ENCODE measurements at regions not wholly inside any gene's neighbourhood (a gene's known extent, or its start where the extent isn't known, plus 50 kb on each side); places are given as distances from the start of the nearest gene placed in this dataset.
A peak's percentile ranks its signal among the peaks of the same experiment; 100 is the strongest.

GRCh38 chr3:89613241-89613640 lies 505.8 kb downstream of the EPHA3 start:
- no peaks in the 10 kb centered on the region for H3K36me3 Mint-ChIP-seq
- peak; percentile 64 for ATAC-seq
- H3K4me3 Mint-ChIP-seq = no peak overlapping the region
- TF ChIP-seq IRF2 (CRISPR knock-in tag; IDR thresholded peaks at IDR 0.05; ENCODE audit: borderline replicate concordance, low read depth) (no peak), ZNF317 (CRISPR knock-in tag; IDR thresholded peaks at IDR 0.05; ENCODE audit: borderline replicate concordance, low read depth) (no peak), ERG (CRISPR knock-in tag; IDR thresholded peaks at IDR 0.05) (no peak), PREB (CRISPR knock-in tag; IDR thresholded peaks at IDR 0.05; ENCODE audit: borderline replicate concordance) (no peak), ZNF671 (CRISPR knock-in tag; IDR thresholded peaks at IDR 0.05) (no peak), ZNF425 (CRISPR knock-in tag; conservative IDR thresholded peaks at IDR 0.05) (no peak), ZNF138 (CRISPR knock-in tag; conservative IDR thresholded peaks at IDR 0.05) (no peak), EMX1 (CRISPR knock-in tag; IDR thresholded peaks at IDR 0.05) (no peak), FOXP1 (CRISPR knock-in tag; IDR thresholded peaks at IDR 0.05; ENCODE audit: borderline replicate concordance) (no peak), ELF4 (CRISPR knock-in tag; IDR thresholded peaks at IDR 0.05; ENCODE audit: low read depth) (no peak), ZBTB21 (CRISPR knock-in tag; IDR thresholded peaks at IDR 0.05; ENCODE audit: borderline replicate concordance) (no peak)
- no peak for DNase-seq (ENCODE audit: low spot score)
- no peak overlapping the region for H3K27ac Mint-ChIP-seq
- ChIA-PET CTCF (no interaction called here), POLR2A (no interaction called here)
- H3K4me1 Mint-ChIP-seq = peaks cover 9% of the 10 kb centered on the region; the same call in 1 of the 2 replicates
- H3K27me3 Mint-ChIP-seq (ENCODE audit: low read depth) = no peaks in the 10 kb centered on the region
- H3K9me3 Mint-ChIP-seq = peaks cover 7% of the 10 kb centered on the region; the same call in 1 of the 2 replicates

- H3K27me3 Mint-ChIP-seq (ENCODE audit: low read depth) = no peaks in the 10 kb centered on the region
- ATAC-seq (no peak), DNase-seq (ENCODE audit: low spot score) (no peak)
- H3K4me1 Mint-ChIP-seq = peaks cover 9% of the 10 kb centered on the region; the same call in 1 of the 2 replicates
- no peak overlapping the region for H3K4me3 Mint-ChIP-seq
- H3K36me3 Mint-ChIP-seq = no peaks in the 10 kb centered on the region
- no peaks in the 10 kb centered on the region for H3K9me3 Mint-ChIP-seq
- POLR2A ChIA-PET = no interaction called here
- H3K27ac Mint-ChIP-seq = peak overlapping the region; percentile 72; the same call in 1 of the 2 replicates
- CTCF ChIA-PET = no interaction called here
- TF ChIP-seq TEAD1 (CRISPR knock-in tag; IDR thresholded peaks at IDR 0.05) (no peak), IRF2 (CRISPR knock-in tag; IDR thresholded peaks at IDR 0.05; ENCODE audit: borderline replicate concordance, low read depth) (no peak), GABPB1 (CRISPR knock-in tag; IDR thresholded peaks at IDR 0.05) (no peak), ATF2 (CRISPR knock-in tag; IDR thresholded peaks at IDR 0.05; ENCODE audit: borderline replicate concordance, low read depth) (no peak), NR3C1 (CRISPR knock-in tag; conservative IDR thresholded peaks at IDR 0.05; ENCODE audit: low read depth) (no peak), CREM (CRISPR knock-in tag; IDR thresholded peaks at IDR 0.05) (no peak), ZMAT4 (CRISPR knock-in tag; IDR thresholded peaks at IDR 0.05) (no peak), HMGXB4 (CRISPR knock-in tag; IDR thresholded peaks at IDR 0.05) (no peak), ZNF121 (CRISPR knock-in tag; IDR thresholded peaks at IDR 0.05) (no peak), ZNF232 (CRISPR knock-in tag; IDR thresholded peaks at IDR 0.05) (no peak), MAX (CRISPR knock-in tag; IDR thresholded peaks at IDR 0.05) (no peak), KAT7 (CRISPR knock-in tag; IDR thresholded peaks at IDR 0.05; ENCODE audit: borderline replicate concordance) (no peak), NFYB (CRISPR knock-in tag; conservative IDR thresholded peaks at IDR 0.05; ENCODE audit: low read depth) (no peak), SP1 (CRISPR knock-in tag; conservative IDR thresholded peaks at IDR 0.05) (no peak), USF2 (CRISPR knock-in tag; IDR thresholded peaks at IDR 0.05) (no peak), SMAD3 (CRISPR knock-in tag; IDR thresholded peaks at IDR 0.05; ENCODE audit: borderline replicate concordance) (no peak)
Observed at GRCh38 chr3:89617706-89618105, 510.3 kb downstream of the EPHA3 start.

Data from WTC11 (cell line).